IMR-90 (cell line): ENCODE measurements at regions not wholly inside any gene's neighbourhood (a gene's known extent, or its start where the extent isn't known, plus 50 kb on each side); places are given as distances from the start of the nearest gene placed in this dataset.

Experiments used
- ATAC-seq: fragments of 200-7000 bp; cut with Tn5 transposase; 2 replicates; pipeline ENCODE4 v1.9.1; 2020; ENCODE audit warnings: low read depth, mild to moderate bottlenecking, moderate library complexity
- BruUV-seq: library from RNA; stranded (reverse); fragments of 400-500 nt; replicated peaks from 2 replicates; lab custom pipeline; 2021; lab: Mats Ljungman, UMichigan
- CTCF ChIA-PET: fragments of 300-600 bp; formaldehyde crosslinking; extraction: SDS; loops from one replicate; lab custom pipeline; 2021; ENCODE audit warnings: antibody characterized with exemption; lab: Yijun Ruan, JAX
- POLR2A ChIA-PET: fragments of 300-600 bp; sonication (Branson Sonifier 250); formaldehyde crosslinking; loops from one replicate; lab custom pipeline; 2022; ENCODE audit warnings: antibody characterized with exemption; ENCODE audit not compliant: unreplicated experiment; lab: Charles Lee
- DNase-seq: peaks from one replicate; pipeline ENCODE4 v3.0.0; 2013
- H2AFZ ChIP-seq: replicated peaks from 2 replicates; pipeline ENCODE3; 2013; ENCODE audit warnings: low read length, mild to moderate bottlenecking; ENCODE audit not compliant: poor library complexity
- H2AK5ac ChIP-seq: 2 replicates; pipeline ENCODE4 v1.6.1; 2013; ENCODE audit warnings: low read depth, low read length, inconsistent platforms
- H2AK9ac ChIP-seq: replicated peaks from 2 replicates; pipeline ENCODE3; 2013; ENCODE audit warnings: mild to moderate bottlenecking, low read depth, low read length, moderate library complexity; ENCODE audit not compliant: poor library complexity
- H2BK120ac ChIP-seq: 2 replicates; pipeline ENCODE4 v1.6.1; 2013; ENCODE audit warnings: low read depth, low read length, inconsistent platforms
- H2BK15ac ChIP-seq: 3 replicates; pipeline ENCODE4 v1.6.1; 2013; ENCODE audit warnings: low read depth, low read length, inconsistent platforms
- H2BK20ac ChIP-seq: 2 replicates; pipeline ENCODE4 v1.6.1; 2013; ENCODE audit warnings: low read depth, mild to moderate bottlenecking, inconsistent platforms, low read length, moderate library complexity
- H2BK5ac ChIP-seq: 2 replicates; pipeline ENCODE4 v1.6.1; 2013; ENCODE audit warnings: mild to moderate bottlenecking, low read depth, low read length, inconsistent platforms; ENCODE audit not compliant: poor library complexity, severe bottlenecking
- H3K14ac ChIP-seq: replicated peaks from 2 replicates; pipeline ENCODE4 v1.6.1; 2013; ENCODE audit warnings: low read depth, low read length, inconsistent platforms
- H3K18ac ChIP-seq: 2 replicates; pipeline ENCODE4 v1.6.1; 2013; ENCODE audit warnings: low read depth, low read length, control low read depth
- H3K23ac ChIP-seq: 2 replicates; pipeline ENCODE4 v1.6.1; 2013; ENCODE audit warnings: low read depth, low read length, inconsistent platforms
- H3K27ac ChIP-seq: 2 replicates; pipeline ENCODE4 v1.5.1; 2013; ENCODE audit warnings: mild to moderate bottlenecking, control low read depth, low read length; ENCODE audit not compliant: insufficient read depth
- H3K27me3 ChIP-seq: 2 replicates; pipeline ENCODE4 v1.6.1; 2013; ENCODE audit warnings: low read length; ENCODE audit not compliant: control insufficient read depth, insufficient read depth
- H3K36me3 ChIP-seq: 2 replicates; pipeline ENCODE4 v1.6.1; 2013; ENCODE audit warnings: low read length, mixed read lengths; ENCODE audit not compliant: control insufficient read depth, insufficient read depth
- H3K4ac ChIP-seq: 2 replicates; pipeline ENCODE4 v1.6.1; 2013; ENCODE audit warnings: low read depth, low read length, inconsistent platforms
- H3K4me1 ChIP-seq: 2 replicates; pipeline ENCODE4 v1.6.1; 2013; ENCODE audit warnings: low read length, mixed read lengths; ENCODE audit not compliant: control insufficient read depth, insufficient read depth
- H3K4me2 ChIP-seq: 2 replicates; pipeline ENCODE4 v1.6.1; 2013; ENCODE audit warnings: low read depth, mild to moderate bottlenecking, control low read depth, low read length, moderate library complexity
- H3K4me3 ChIP-seq: 2 replicates; pipeline ENCODE4 v1.5.1; 2013; ENCODE audit warnings: low read depth, mild to moderate bottlenecking, control low read depth, low read length, moderate library complexity; ENCODE audit not compliant: insufficient read depth
- H3K56ac ChIP-seq: 2 replicates; pipeline ENCODE4 v1.6.1; 2013; ENCODE audit warnings: low read length, inconsistent platforms; ENCODE audit not compliant: insufficient read depth; ENCODE audit errors: extremely low read depth
- H3K79me1 ChIP-seq, 2 experiments: 2 replicates each; pipeline ENCODE4 v1.6.1; 2013; ENCODE audit warnings: low read length in 2 of 2, inconsistent platforms in 1 of 2, low read depth in 1 of 2
- H3K9ac ChIP-seq: 2 replicates; pipeline ENCODE4 v1.6.1; 2013; ENCODE audit warnings: low read depth, low read length, control low read depth
- H3K9me1 ChIP-seq: 2 replicates; pipeline ENCODE4 v1.6.1; 2013; ENCODE audit warnings: low read length, inconsistent platforms; ENCODE audit not compliant: insufficient read depth
- H3K9me3 ChIP-seq: 2 replicates; pipeline ENCODE4 v1.6.1; 2013; ENCODE audit warnings: low read length; ENCODE audit not compliant: control insufficient read depth, insufficient read depth
- H4K20me1 ChIP-seq: 2 replicates; pipeline ENCODE4 v1.6.1; 2013; ENCODE audit warnings: low read length, inconsistent platforms; ENCODE audit not compliant: insufficient read depth
- H4K5ac ChIP-seq: 2 replicates; pipeline ENCODE4 v1.6.1; 2013; ENCODE audit warnings: mild to moderate bottlenecking, low read depth, low read length, control low read depth
- H4K8ac ChIP-seq, 2 experiments: 2 replicates each; pipeline ENCODE4 v1.6.1; 2013; ENCODE audit warnings: low read depth in 2 of 2, low read length in 2 of 2, control low read depth in 1 of 2, inconsistent platforms in 1 of 2
- H4K91ac ChIP-seq: 2 replicates; pipeline ENCODE4 v1.6.1; 2013; ENCODE audit warnings: low read depth, low read length, inconsistent platforms; ENCODE audit not compliant: insufficient read depth
- CEBPB ChIP-seq: IDR thresholded peaks from 2 replicates; pipeline ENCODE4 v1.6.1; 2012; ENCODE audit warnings: low read depth, low read length, improper control_type of control experiment
- CHD1 ChIP-seq: IDR thresholded peaks from 2 replicates; pipeline ENCODE4 v1.6.1; 2012; ENCODE audit warnings: low read depth, low read length, improper control_type of control experiment
- FOS ChIP-seq: fragments of 150-350 bp; IDR thresholded peaks from 2 replicates; pipeline ENCODE4 v1.6.1; 2016; ENCODE audit warnings: low read depth, low read length
- MAFK ChIP-seq: IDR thresholded peaks from 2 replicates; pipeline ENCODE4 v1.6.1; 2012; ENCODE audit warnings: low read depth, low read length, improper control_type of control experiment
- MAZ ChIP-seq: IDR thresholded peaks from 2 replicates; pipeline ENCODE4 v1.6.1; 2012; ENCODE audit warnings: low read depth, mild to moderate bottlenecking, low read length, improper control_type of control experiment, moderate library complexity, borderline replicate concordance
- POLR2A ChIP-seq: IDR thresholded peaks from 2 replicates; pipeline ENCODE4 v1.6.1; 2012; ENCODE audit warnings: mild to moderate bottlenecking, low read depth, low read length
- RAD21 ChIP-seq: IDR thresholded peaks from 2 replicates; pipeline ENCODE4 v1.6.1; 2012; ENCODE audit warnings: low read length, improper control_type of control experiment
- RCOR1 ChIP-seq: IDR thresholded peaks from 2 replicates; pipeline ENCODE4 v1.6.1; 2012; ENCODE audit warnings: mild to moderate bottlenecking, low read length, improper control_type of control experiment; ENCODE audit not compliant: insufficient replicate concordance
- RFX5 ChIP-seq: IDR thresholded peaks from 2 replicates; pipeline ENCODE4 v1.8.0; 2012; ENCODE audit warnings: low read depth, mild to moderate bottlenecking, low read length, moderate library complexity
- SMC3 ChIP-seq: fragments of 150-350 bp; IDR thresholded peaks from 2 replicates; pipeline ENCODE4 v1.6.1; 2016; ENCODE audit warnings: low read depth, mild to moderate bottlenecking, antibody characterized with exemption, low read length, moderate library complexity
- WGBS, 2 experiments: methylation state at CpG; one replicate each; pipeline versions ENCODE4 v1.1.5 to v1.1.7; 2013; ENCODE audit warnings: missing lambda C conversion rate in 2 of 2; ENCODE audit not compliant: insufficient read length in 1 of 2; ENCODE audit errors: extremely low coverage in 2 of 2; 5-methylcytosine and 5-hydroxymethylcytosine counted together
- dilution Hi-C: fragments of 300-500 bp; cut with HindIII; formaldehyde crosslinking; loops from one replicate; pipeline ENCODE4 v1.14.3; 2018; ENCODE audit warnings: low sequenced_read_pairs; ENCODE audit not compliant: unreplicated experiment
- in situ Hi-C: fragments of 300-500 bp; cut with MboI; formaldehyde crosslinking; loops from 3 replicates; pipeline ENCODE4 v1.14.3; 2019; ENCODE audit warnings: low sequenced_read_pairs, inconsistent platforms, mixed read lengths
- intact Hi-C: fragments of 100-400 bp; cut with micrococcal nuclease; formaldehyde crosslinking; loops from 2 replicates; pipeline ENCODE4 v1.10.0; 2022
- TF ChIP-seq, protein P1 (sequence below): fragments of 150-350 bp; IDR thresholded peaks from 2 replicates; pipeline ENCODE4 v1.6.1; 2017; ENCODE audit warnings: mild to moderate bottlenecking, antibody characterized with exemption, low read length, low read depth
- TF ChIP-seq, protein P2 (sequence below): fragments of 150-350 bp; IDR thresholded peaks from 2 replicates; pipeline ENCODE4 v1.6.1; 2016; ENCODE audit warnings: low read depth, mild to moderate bottlenecking, low read length, moderate library complexity, borderline replicate concordance

DNA sequence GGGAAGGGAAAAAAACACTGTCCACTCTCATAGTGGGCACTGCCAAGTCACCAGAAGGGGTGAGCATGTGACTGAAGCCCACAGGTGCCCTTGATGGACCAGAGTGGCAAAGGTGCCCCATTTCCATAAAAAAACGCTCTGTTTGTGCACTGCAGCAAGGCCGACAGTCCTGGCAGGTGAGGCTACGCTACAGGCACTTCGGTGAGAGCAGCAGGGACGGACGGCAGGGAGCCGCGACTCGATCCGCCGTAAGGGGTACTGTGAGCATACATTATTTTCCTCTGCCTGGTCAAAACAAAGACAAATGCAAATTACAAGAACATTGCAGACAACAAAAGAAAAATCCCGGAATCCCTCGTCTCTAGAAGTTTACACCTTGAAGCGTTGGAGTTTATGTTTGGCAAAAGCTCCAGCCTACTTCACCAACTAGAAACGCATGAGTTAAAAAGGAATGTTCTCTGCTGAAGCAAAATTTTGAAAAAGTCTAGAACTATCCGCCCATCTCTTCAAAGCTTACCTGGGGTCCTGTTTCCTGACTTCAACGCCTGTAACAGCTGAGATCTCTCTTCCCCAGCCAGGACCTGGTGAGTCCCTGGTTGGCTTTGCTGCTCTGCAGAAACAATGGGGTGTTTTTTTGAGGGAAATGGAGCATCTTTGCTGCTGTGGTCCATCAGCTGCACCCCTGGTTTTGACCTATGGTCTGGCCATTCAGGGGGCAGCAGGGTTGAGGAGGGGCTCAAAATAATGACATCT lies 52.9 kb upstream of the RFLNA start:
- dilution Hi-C loops, result no loop called here
- Histone ChIP-seq H3K14ac (no peak overlapping the region), H3K27ac (no peak overlapping the region), H3K23ac (no peak overlapping the region), H3K9me1 (no peaks in the 10 kb centered on the region), H4K20me1 (no peaks in the 10 kb centered on the region), H3K4me2 (no peak overlapping the region), H3K79me1 (no peaks in the 10 kb centered on the region), H3K56ac (no peak overlapping the region), H3K27me3 (peaks cover 21% of the 10 kb centered on the region), H4K5ac (no peak overlapping the region), H2AK5ac (no peak overlapping the region), H3K4me3 (no peak overlapping the region), H3K4me1 (peaks cover 2% of the 10 kb centered on the region; the same call in 1 of the 2 replicates), H3K9me3 (0 out of 2 replicates have a peak, but pooled peaks cover 2% of the 10 kb centered on the region), H2BK20ac (no peak overlapping the region), H4K8ac (no peak overlapping the region), H4K91ac (no peak overlapping the region), H2BK5ac (no peak overlapping the region), H2AK9ac (no peak overlapping the region), H3K18ac (no peak overlapping the region), H2BK15ac (no peak overlapping the region), H2AFZ (no peak overlapping the region), H2BK120ac (no peak overlapping the region), H3K36me3 (no peaks in the 10 kb centered on the region), H3K4ac (no peak overlapping the region), H3K9ac (no peak overlapping the region)
- POLR2A ChIA-PET, result no interaction called here
- 40% methylated on average over 1 of the region's 17 CpGs; no CpG with 5 or more reads in 1 of the 2 experiments for WGBS, 2 experiments
- BruUV-seq, result no TSS peak
- no peak for TF ChIP-seq CHD1
- TF ChIP-seq, protein P1, sequence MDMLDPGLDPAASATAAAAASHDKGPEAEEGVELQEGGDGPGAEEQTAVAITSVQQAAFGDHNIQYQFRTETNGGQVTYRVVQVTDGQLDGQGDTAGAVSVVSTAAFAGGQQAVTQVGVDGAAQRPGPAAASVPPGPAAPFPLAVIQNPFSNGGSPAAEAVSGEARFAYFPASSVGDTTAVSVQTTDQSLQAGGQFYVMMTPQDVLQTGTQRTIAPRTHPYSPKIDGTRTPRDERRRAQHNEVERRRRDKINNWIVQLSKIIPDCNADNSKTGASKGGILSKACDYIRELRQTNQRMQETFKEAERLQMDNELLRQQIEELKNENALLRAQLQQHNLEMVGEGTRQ, result no peak
- no peak for TF ChIP-seq RAD21
- no peak for TF ChIP-seq RCOR1
- no peak for TF ChIP-seq CEBPB
- TF ChIP-seq MAFK, result no peak
- no peak for TF ChIP-seq RFX5
- no peak for TF ChIP-seq MAZ
- no peak for TF ChIP-seq SMC3
- no peak for TF ChIP-seq FOS
- TF ChIP-seq POLR2A, result no peak
- TF ChIP-seq, protein P2, sequence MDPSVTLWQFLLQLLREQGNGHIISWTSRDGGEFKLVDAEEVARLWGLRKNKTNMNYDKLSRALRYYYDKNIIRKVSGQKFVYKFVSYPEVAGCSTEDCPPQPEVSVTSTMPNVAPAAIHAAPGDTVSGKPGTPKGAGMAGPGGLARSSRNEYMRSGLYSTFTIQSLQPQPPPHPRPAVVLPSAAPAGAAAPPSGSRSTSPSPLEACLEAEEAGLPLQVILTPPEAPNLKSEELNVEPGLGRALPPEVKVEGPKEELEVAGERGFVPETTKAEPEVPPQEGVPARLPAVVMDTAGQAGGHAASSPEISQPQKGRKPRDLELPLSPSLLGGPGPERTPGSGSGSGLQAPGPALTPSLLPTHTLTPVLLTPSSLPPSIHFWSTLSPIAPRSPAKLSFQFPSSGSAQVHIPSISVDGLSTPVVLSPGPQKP, result no peak
- CTCF ChIA-PET, result no interaction called here
- in situ Hi-C loops, result no loop called here
- intact Hi-C loops, result no loop called here
- no peak for ATAC-seq
- no peak for DNase-seq
